Activated CD4-positive, alpha-beta T cell treated with anti-CD3 and anti-CD28 coated beads, Interleukin-10, Interleukin-2, amounts not matched to agents 100 ng/mL and 50 ng/mL, durations not matched to agents 16 hours and 8 hours (primary cell): ENCODE measurements at regions not wholly inside any gene's neighbourhood (a gene's known extent, or its start where the extent isn't known, plus 50 kb on each side); places are given as distances from the start of the nearest gene placed in this dataset.
"Not testable (repeated sequence)": the region's sequence is repeated elsewhere in the genome, so short reads cannot be mapped to it uniquely, and the experiment has no call there.

Source experiments
- DNase-seq: peaks from one replicate; pipeline ENCODE4 v3.0.0-alpha.2; 2020

DNA sequence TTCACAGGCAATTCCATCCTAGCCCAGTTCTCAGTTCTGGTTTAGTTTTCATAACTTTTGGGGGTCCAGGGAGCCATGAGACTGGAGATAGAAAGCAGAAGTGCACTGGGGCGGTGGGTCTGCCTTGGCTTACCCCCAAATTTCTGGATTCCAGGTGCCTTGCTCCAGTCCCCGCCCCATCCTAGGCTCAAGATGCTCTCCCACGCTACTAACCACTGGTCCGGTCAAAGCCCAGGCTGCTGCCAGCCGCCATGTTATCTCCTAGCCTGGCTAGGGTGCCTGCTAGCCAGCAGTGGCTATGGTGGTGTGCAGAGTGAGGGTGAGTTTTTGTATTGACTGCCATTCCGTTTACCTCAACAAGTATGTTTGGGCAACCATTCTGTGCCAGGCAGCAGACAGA, 107.6 kb upstream of the FOXD4L5 start:
- not testable (repeated sequence) for DNase-seq

DNA sequence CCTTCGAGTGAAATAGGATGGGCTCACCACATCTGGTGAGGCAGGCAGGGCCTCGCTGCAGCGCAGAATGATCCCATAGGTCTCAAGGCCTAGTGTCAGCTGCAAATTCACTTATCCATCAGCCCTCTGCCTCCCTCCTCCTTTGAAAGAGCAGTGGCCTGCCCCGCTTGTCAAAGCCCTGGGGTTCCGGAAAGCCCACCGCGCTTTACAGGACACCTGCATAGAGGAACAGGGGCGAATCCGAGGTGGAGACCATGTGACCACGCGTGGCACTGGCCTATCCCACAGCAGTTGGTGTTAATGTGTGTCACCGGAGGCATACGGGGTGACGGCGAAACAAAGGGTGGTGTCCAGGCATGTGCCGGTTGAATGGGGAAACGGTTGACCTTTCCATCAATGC, 104.7 kb upstream of the FOXD4L5 start:
- DNase-seq: peak; percentile 22

DNA sequence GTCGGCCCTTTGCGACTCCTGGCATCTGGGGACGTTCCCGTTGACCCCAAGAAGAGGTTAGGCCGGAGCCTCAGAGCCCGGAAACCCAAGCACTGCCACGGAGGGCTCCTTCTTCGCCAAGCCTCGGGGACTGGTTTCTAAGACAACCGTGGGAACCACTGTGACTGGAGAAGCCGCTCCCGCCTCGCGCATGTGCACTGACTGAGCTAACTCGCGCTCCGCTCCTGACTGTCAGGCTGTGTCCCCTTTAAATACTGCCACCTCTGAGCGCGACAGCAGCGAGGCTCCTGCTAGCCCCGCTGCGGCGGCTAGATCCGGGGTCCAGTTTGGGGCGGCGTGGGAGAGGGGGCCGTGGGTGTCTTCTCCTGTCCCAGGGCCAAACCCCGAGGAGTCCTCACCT, 104.2 kb upstream of the FOXD4L5 start:
- not testable (repeated sequence) for DNase-seq

DNA sequence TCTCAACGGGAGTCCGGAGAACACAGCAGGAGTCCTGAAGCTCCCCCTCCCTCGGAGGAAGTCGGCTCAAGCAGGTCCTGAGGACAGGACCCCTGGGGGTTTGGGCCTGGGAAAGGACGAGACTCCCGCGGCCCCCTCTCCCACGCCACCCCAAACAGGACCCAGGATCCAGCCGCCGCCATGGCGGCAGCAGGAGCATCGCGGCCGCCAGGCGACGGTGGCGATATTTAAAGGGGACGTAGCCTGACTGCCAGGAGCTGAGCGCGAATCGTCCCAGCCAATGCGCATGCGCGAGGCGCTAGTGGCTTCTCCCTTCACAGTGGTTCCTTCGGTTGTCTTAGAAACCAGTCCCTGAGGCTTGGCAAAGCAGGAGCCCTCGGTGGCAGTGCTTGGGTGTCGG, 101.7 kb upstream of the FOXD4L5 start:
- peak; percentile 80 for DNase-seq

DNA sequence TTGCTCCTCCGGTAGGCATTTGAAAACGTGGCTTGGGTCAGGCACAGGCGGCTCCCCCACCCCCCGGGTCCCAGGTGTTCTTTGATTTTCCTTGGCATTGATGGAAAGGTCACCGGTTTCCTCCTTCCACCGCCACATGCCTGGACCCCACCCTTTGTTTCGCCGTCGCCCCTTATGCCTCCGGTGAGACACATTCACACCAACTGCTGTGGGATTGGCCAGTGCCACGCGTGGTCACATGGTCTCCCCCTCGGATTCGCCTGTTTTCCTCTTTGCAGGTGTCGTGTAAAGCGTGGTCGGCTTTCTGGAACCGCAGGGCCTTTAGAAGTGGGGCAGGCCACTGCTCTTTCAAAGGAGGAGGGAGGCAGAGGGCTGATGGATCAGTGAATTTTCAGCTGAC, 101.2 kb upstream of the FOXD4L5 start:
- not testable (repeated sequence) for DNase-seq

DNA sequence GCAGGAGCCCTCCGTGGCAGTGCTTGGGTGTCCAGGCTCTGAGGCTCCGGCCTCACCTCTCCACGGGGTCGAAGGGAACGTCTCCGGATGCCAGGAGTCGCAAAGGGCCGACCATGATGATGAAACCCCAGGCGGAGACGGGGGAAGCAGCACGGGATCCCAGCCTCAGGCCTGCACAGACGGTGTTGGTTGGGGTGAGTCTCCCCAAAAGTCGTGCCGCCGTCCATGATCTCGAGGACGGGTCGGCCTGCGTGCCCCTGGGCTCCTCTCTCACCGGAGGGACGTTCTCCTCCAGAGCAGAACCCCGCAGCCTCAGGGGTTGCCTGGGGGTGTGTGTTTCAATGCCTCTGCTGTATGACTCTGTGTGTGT, 100.6 kb upstream of the FOXD4L5 start:
- DNase-seq: not testable (repeated sequence)

DNA sequence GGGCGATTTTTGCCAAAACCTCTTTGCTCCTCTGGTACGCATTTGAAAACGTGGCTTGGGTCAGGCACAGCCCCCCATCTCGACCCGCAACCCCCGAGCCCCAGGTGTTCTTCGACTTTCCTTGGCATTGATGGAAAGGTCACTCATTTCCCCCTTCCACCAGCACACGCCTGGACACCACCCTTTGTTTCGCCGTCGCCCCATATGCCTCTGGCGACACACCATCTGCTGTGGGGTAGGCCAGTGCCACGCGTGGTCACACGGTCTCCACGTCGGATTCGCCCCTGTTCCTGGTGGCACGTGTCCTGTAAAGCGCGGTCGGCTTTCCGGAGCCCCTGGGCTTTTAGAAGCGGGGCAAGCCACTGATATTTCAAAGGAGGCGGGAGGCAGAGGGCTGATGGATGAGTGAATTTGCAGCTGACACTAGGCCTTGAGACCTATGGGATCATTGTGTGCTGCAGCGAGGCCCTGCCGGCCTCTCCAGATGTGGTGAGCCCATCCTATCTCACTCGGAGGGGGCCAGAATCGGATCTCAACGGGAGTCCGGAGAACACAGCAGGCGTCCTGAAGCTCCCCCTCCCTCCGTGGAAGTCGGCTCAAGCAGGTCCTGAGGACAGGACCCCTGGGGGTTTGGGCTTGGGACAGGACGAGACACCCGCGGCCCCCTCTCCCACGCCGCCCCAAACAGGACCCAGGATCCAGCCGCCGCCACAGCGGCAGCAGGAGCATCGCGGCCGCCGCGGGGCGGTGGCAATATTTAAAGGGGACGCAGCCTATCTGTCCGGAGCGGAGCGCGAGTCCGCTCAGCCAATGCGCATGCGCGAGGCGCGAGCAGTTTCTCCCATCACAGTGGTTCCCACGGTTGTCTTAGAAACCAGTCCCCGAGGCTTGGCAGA, 100.0 kb upstream of the FOXD4L5 start:
- not testable (repeated sequence) for DNase-seq

DNA sequence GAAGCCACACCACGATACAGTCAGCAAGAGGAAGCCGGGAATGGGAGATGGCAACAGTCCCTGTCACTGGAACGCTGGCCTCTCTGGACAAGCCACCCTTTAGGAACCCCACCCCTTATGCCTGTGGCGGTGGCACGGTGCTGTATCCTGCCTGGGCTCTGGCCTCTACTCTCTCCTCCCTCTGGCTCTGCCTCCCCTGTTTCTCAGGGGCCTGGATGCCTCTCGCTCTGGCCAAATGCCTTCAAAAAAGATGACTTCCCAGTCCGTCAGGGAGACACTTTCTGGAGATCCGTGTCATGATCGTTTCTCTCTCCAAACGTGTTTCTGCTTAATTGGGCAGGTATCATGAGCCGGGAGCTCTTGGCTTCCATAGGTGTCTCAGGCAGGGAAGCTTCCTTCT, 99.1 kb upstream of the FOXD4L5 start:
- not testable (repeated sequence) for DNase-seq

DNA sequence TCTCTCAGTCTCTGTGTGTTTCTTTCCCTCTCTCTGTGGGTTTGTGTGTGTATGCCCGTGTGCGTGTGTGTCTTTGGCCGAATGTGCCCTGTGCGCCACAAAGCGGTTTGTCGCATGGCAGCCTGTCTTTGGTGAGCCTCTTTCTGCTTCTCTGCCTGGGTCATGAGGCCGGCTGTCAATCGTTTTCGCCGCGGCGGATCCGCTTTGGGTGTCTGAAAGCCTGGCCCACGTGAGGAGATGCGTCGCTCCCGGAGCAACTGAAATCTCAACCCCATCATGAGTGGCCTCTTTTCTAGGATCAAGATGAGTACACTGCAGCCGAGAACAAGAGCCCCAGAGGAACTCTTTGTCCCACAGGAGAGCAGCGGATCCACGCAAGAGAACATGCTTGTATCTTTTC, 98.6 kb upstream of the FOXD4L5 start:
- not testable (repeated sequence) for DNase-seq

DNA sequence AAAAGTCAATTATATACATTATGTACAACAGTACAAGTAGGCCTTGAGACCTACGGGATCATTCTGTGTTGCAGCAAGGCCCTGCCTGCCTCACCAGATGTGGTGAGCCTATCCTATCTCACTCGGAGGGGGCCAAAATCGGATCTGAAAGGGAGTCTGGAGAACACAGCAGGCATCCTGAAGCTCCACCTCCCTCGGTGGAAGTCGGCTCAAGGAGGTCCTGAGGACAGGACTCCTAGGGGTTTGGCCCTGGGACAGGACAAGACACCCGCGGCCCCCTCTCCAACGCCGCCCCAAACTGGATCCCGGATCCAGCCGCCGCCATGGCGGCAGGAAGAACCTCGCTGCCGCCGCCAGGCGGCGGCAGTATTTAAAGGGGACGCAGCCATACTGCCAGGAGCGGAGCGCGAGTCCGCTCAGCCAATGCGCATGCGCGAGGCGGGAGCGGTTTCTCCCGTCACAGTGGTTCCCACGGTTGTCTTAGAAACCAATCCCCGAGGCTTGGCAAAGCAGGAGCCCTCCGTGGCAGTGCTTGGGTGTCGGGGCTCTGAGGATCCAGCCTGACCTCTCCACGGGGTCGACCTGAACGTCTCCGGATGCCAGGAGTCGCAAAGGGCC, 97.8 kb upstream of the FOXD4L5 start:
- DNase-seq: not testable (repeated sequence)
